ENCODE measurements at regions not wholly inside any gene's neighbourhood (a gene's known extent, or its start where the extent isn't known, plus 50 kb on each side); places are given as distances from the start of the nearest gene placed in this dataset.

DNA sequence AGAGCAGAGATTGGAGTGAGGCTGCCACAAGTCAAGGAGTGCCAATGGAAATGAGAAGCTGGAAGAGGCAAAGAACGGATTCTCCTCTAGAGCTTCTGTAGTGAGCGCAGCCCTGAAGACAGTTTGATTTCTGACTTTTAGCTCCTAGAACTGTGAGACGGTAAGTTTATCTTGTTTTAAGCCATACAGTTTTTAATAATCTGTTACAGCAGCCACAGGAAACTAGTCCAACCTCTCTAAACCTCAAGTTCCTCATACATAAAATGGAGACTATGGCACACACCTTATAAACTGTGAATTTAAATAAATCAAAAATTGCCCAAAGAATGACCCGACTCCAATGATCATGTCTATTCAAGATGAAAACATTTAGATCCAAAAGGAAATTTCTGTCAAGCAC is 596.5 kb downstream of the BCL11A start:
- Histone ChIP-seq H3K4ac (replicated peaks; ENCODE audit: insufficient read length, low read depth, low read length) (no peak overlapping the region), H2BK5ac (ENCODE audit: low read depth, low read length) (no peak overlapping the region), H4K20me1 (replicated peaks in 1 of 2; ENCODE audit: control insufficient read depth in 1 of 2, insufficient read depth in 2 of 2, low read length in 2 of 2) (no peaks in the 10 kb centered on the region), H3K4me2 (ENCODE audit: insufficient read depth in 1 of 2, low read depth in 2 of 2, low read length in 2 of 2) (no peak overlapping the region), H2BK20ac (ENCODE audit: low read length) (no peak overlapping the region), H4K91ac (replicated peaks; ENCODE audit: insufficient read length, low read length) (no peak overlapping the region), H3K23me2 (ENCODE audit: low read depth, low read length) (no peaks in the 10 kb centered on the region), H2BK15ac (ENCODE audit: low read length) (no peak overlapping the region), H4K8ac (ENCODE audit: extremely low read depth, insufficient read depth, low read length) (no peak overlapping the region), H2BK120ac (replicated peaks; ENCODE audit: low read depth, low read length) (no peak overlapping the region), H3K23ac (ENCODE audit: insufficient read length) (no peak overlapping the region), H3K36me3 (ENCODE audit: control insufficient read depth in 2 of 4, insufficient read depth in 4 of 4, low read length in 3 of 4) (no peaks in the 10 kb centered on the region), H3K18ac (ENCODE audit: extremely low read depth, low read length) (no peak overlapping the region), H3K79me1 (ENCODE audit: low read depth, low read length) (no peaks in the 10 kb centered on the region), H3K56ac (replicated peaks; ENCODE audit: insufficient read length, low read depth, low read length) (no peak overlapping the region), H2AK5ac (ENCODE audit: low read depth, low read length) (no peak overlapping the region), H3K4me1 (replicated peaks in 1 of 4; ENCODE audit: control insufficient read depth in 3 of 4, insufficient read depth in 4 of 4, low read length in 3 of 4) (peaks cover 0 to 11% (median under 1%) of the 10 kb centered on the region in 4 experiments; a peak in 3 of 7 replicates), H2AFZ (ENCODE audit: low read length) (no peak overlapping the region), H3K14ac (ENCODE audit: insufficient read length) (no peak overlapping the region), H4K5ac (ENCODE audit: insufficient read length, low read depth, low read length) (no peak overlapping the region), H3K9ac (replicated peaks in 1 of 4; ENCODE audit: extremely low read depth in 1 of 4, low read depth in 3 of 4, low read length in 3 of 4) (no peak overlapping the region), H3K9me3 (ENCODE audit: insufficient read depth in 2 of 2, low read depth in 1 of 2, low read length in 1 of 2) (no peaks in the 10 kb centered on the region), H3K27me3 (replicated peaks in 1 of 4; ENCODE audit: control insufficient read depth in 3 of 4, extremely low read depth in 1 of 4, insufficient read depth in 3 of 4, low read length in 3 of 4) (no peaks in the 10 kb centered on the region), H3K4me3 (ENCODE audit: extremely low read depth in 1 of 4, insufficient read depth in 2 of 4, low read depth in 3 of 4, low read length in 4 of 4) (no peak overlapping the region), H3K27ac (ENCODE audit: low read depth, low read length) (no peak overlapping the region), H3K79me2 (ENCODE audit: control insufficient read depth in 1 of 2, insufficient read depth in 2 of 2, low read length in 2 of 2) (no peaks in the 10 kb centered on the region), H2BK12ac (ENCODE audit: low read depth, low read length) (no peak overlapping the region)
- ChIA-PET CTCF (ENCODE audit: partially characterized antibody) (no interaction called here), POLR2A (ENCODE audit: partially characterized antibody) (no interaction called here)
- WGBS, 2 experiments (ENCODE audit: extremely low coverage in 1 of 2, insufficient coverage in 1 of 2, insufficient read length in 1 of 2, insufficient replicate concordance in 2 of 2, low coverage in 1 of 2, low lambda C conversion rate in 2 of 2, missing lambda C conversion rate in 1 of 2) = 93% methylated on average over 4 of the region's 4 CpGs; no CpG with 5 or more reads in 1 of the 2 experiments
- DNase-seq (ENCODE audit: low read depth in 1 of 2, low spot score in 2 of 2) (no peak), FAIRE-seq (no peak)
- no peak for TF ChIP-seq HDAC6 (IDR thresholded peaks at IDR 0.05; ENCODE audit: low read depth, low read length)
- no peak for TF ChIP-seq SUZ12 (IDR thresholded peaks at IDR 0.05; ENCODE audit: low read length)
